Amygdala (tissue), 56 donors: ENCODE measurements at regions not wholly inside any gene's neighbourhood (a gene's known extent, or its start where the extent isn't known, plus 50 kb on each side); places are given as distances from the start of the nearest gene placed in this dataset.

Source experiments
- DNase-seq, 56 donors: peaks; one replicate each; lab custom pipeline; 2025; lab: John Stamatoyannopoulos, UW

GRCh38 chrX:96611619-96612362 is 72.9 kb upstream of the DIAPH2 start:
- no peak for DNase-seq

GRCh38 chrX:96615448-96615847 is 69.2 kb upstream of the DIAPH2 start:
- no peak for DNase-seq

GRCh38 chrX:96619588-96619987 is 65.1 kb upstream of the DIAPH2 start:
- DNase-seq, result no peak

GRCh38 chrX:96621811-96622210 is 62.8 kb upstream of the DIAPH2 start:
- DNase-seq, result no peak
